ENCODE measurements at regions not wholly inside any gene's neighbourhood (a gene's known extent, or its start where the extent isn't known, plus 50 kb on each side); places are given as distances from the start of the nearest gene placed in this dataset.
"Not testable (repeated sequence)": the region's sequence is repeated elsewhere in the genome, so short reads cannot be mapped to it uniquely, and the experiment has no call there.

DNA sequence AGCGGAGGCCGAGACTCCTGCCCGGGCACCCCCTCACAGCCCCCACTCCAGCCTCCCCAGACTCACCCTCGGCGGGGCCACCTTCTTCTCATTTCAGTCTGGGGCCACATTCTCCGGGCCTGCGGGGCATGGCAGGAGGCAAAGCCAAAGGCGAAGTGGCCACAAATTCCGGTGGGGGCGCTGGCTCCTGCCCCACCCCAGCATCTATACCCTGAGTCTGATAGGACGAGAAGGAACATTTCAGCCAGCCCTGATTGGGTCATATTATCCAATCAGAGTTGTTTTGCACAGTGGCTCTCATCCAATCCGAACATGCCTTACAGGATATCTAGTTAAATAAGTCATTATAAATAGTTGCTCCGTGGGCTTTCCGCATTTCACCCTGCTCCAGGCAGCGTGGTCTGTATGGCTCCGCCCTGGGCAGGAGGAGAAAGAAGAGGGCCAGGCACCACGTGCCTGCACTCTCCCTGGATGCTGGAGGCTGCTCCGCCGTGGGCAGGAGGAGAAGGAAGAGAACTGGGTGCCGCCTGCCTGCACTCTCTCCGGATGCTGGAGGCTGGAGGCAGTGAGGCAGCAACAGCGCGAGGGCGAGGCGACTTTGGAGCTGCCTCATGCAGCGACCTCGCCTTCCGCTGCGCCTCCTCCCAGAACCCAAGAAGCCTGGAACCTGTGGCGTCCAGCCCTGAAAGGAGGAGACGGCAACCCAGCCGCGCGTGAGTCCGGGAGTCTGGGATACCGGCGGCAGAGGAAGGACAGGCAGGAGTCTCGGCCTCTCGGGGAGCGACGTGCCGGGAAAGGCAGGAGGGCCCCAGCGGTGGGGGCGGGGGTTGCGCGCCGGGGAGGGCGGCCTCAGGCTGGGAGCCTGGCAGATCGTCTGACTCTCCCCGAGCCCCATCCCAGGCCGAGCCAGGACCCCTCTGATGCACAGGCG, 162.9 kb downstream of the ZNF33B start:
- POLR2A ChIA-PET, result no interaction called here
- no peak for DNase-seq
- Mint-ChIP-seq H3K9me3 (peaks cover 4% of the 10 kb centered on the region), H3K36me3 (ENCODE audit: low read depth) (no peaks in the 10 kb centered on the region), H3K27me3 (peaks cover 28% of the 10 kb centered on the region), H3K4me3 (no peak overlapping the region), H3K27ac (no peak overlapping the region), H3K4me1 (peaks cover 6% of the 10 kb centered on the region)
- CTCF ChIA-PET, result no interaction called here

- Mint-ChIP-seq H3K27me3 (no peaks in the 10 kb centered on the region), H3K36me3 (ENCODE audit: low read depth) (no peaks in the 10 kb centered on the region), H3K9me3 (peaks cover 8% of the 10 kb centered on the region), H3K4me1 (no peaks in the 10 kb centered on the region), H3K4me3 (no peak overlapping the region), H3K27ac (no peak overlapping the region)
- DNase-seq, result no peak
- POLR2A ChIA-PET, result no interaction called here
- CTCF ChIA-PET, result no interaction called here
Measured at GRCh38 chr10:42454313-42454712, 184.1 kb downstream of the ZNF33B start.

DNA sequence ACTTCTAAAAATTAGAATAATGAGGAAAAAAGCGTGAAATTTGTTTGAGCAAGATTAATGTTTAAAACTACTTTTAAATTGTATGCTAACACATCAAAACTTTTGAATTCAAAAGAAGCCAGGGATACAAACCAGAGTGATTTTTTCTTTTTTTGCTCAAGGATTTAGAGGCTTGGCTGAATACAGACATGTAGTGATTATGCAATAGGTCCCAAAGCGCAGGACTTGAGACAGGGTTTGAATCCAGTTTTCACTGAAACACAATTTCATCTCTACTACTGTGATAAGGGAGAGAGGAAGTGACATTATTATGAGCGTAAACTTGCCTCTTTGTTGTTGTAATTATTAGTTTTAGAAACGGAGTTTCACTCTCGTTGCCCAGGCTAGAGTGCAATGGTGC, 207.3 kb downstream of the ZNF33B start:
- POLR2A ChIA-PET, result no interaction called here

DNA sequence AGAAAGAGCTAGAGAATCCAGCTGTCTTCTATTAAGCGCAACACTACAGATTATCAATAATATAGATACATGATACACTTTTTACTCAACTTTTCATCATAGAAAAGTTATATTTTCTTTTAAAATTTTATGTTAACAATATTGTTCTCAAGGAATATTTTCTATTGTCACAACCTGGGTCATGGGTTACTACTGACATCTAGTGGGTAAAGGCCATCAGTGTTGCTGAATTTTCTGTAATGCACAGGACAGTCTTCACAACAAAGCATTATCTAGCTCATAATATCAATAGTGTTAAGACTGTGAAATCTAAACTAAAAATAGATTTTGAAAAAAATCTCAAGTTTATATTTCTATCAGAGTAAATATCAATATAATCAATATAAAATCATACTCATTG, 209.8 kb downstream of the ZNF33B start:
- Mint-ChIP-seq H3K4me3 (no peak overlapping the region), H3K4me1 (no peaks in the 10 kb centered on the region), H3K27ac (no peak overlapping the region), H3K36me3 (ENCODE audit: low read depth) (no peaks in the 10 kb centered on the region), H3K9me3 (no peaks in the 10 kb centered on the region), H3K27me3 (no peaks in the 10 kb centered on the region)
- POLR2A ChIA-PET, result no interaction called here
- CTCF ChIA-PET, result no interaction called here
- no peak for DNase-seq

More for the DNA sequence above, 207.3 kb downstream of the ZNF33B start:
- Mint-ChIP-seq H3K27me3 (no peaks in the 10 kb centered on the region), H3K36me3 (ENCODE audit: low read depth) (no peaks in the 10 kb centered on the region), H3K9me3 (peaks cover 3% of the 10 kb centered on the region), H3K4me1 (no peaks in the 10 kb centered on the region), H3K27ac (no peak overlapping the region), H3K4me3 (no peak overlapping the region)
- no peak for DNase-seq
- CTCF ChIA-PET, result no interaction called here

DNA sequence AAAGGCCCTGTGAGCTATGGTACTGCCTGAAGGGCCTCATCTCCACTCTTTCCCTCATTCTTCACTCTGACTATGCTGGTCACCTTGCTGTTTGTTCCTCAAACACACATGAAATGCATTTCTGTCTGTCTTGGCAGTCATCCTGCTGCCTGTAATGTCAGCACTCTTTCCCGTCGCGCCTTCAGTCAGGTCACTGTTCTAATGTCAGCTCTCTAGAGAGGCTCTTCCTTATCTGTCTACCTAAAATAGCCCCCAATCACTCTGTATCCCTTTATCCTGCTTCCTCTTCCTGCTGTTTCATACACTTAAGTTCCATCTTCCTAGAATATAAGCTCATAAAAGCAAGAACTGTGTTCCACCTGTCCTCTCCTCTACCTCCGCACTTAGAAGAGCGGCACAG, 215.5 kb downstream of the ZNF33B start:
- H3K4me1 Mint-ChIP-seq, result no peaks in the 10 kb centered on the region
- no peaks in the 10 kb centered on the region for H3K27me3 Mint-ChIP-seq
- ChIA-PET CTCF (no interaction called here), POLR2A (no interaction called here)
- H3K36me3 Mint-ChIP-seq (ENCODE audit: low read depth), result no peaks in the 10 kb centered on the region
- H3K4me3 Mint-ChIP-seq, result no peak overlapping the region
- H3K27ac Mint-ChIP-seq, result no peak overlapping the region
- H3K9me3 Mint-ChIP-seq, result no peaks in the 10 kb centered on the region
- DNase-seq, result no peak

- Mint-ChIP-seq H3K27me3 (no peaks in the 10 kb centered on the region), H3K9me3 (no peaks in the 10 kb centered on the region), H3K4me3 (no peak overlapping the region), H3K36me3 (ENCODE audit: low read depth) (no peaks in the 10 kb centered on the region), H3K4me1 (no peaks in the 10 kb centered on the region), H3K27ac (no peak overlapping the region)
- CTCF ChIA-PET, result no interaction called here
- no peak for DNase-seq
- POLR2A ChIA-PET, result interaction anchor here (0.6 kb wide), 1 partner anchor 22 kb away, joined by 3 read pairs; no protein-coding TSS in a partner anchor
Measured at GRCh38 chr10:42421812-42422211, 216.6 kb downstream of the ZNF33B start.

GRCh38 chr10:42419789-42420188, 218.6 kb downstream of the ZNF33B start:
- no peaks in the 10 kb centered on the region for H3K9me3 Mint-ChIP-seq
- CTCF ChIA-PET, result no interaction called here
- no peaks in the 10 kb centered on the region for H3K36me3 Mint-ChIP-seq (ENCODE audit: low read depth)

DNA sequence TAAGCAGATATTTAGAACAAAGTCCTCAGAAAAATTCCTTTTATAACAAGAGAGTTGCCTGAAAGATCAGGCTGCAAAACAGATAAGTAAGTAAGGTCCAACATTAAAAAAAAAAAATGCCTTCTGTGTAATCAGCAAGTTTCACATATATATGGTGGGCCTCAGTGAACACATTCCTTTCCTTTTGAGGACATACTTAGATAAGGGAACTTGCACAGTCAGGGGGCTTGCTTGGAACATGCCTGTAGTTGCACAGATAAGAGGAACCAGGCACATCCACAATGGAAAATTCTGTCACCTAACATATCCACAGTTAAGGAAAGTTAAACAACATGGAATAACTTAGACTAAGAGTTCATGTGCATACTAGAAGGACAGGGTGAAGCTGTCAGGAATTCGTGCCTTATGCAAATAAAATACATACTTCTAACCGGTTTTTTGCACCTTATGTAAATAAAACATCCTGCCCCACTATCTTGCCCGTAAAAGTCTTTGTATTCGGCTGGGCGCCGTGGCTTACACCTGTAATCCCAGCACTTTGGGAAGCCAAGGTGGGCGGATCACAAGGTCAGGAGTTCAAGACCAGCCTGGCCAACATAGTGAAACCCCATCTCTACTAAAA, 257.3 kb downstream of the ZNF33B start:
- Mint-ChIP-seq H3K27me3 (no peaks in the 10 kb centered on the region), H3K9me3 (peaks cover 21% of the 10 kb centered on the region), H3K4me1 (no peaks in the 10 kb centered on the region), H3K4me3 (no peak overlapping the region), H3K36me3 (ENCODE audit: low read depth) (no peaks in the 10 kb centered on the region), H3K27ac (no peak overlapping the region)
- ChIA-PET CTCF (no interaction called here), POLR2A (no interaction called here)
- no peak for DNase-seq

More at GRCh38 chr10:42419789-42420188, 218.6 kb downstream of the ZNF33B start:
- DNase-seq, result no peak
- no peaks in the 10 kb centered on the region for H3K4me1 Mint-ChIP-seq
- H3K27me3 Mint-ChIP-seq, result no peaks in the 10 kb centered on the region
- POLR2A ChIA-PET, result no interaction called here
- no peak overlapping the region for H3K4me3 Mint-ChIP-seq
- no peak overlapping the region for H3K27ac Mint-ChIP-seq

DNA sequence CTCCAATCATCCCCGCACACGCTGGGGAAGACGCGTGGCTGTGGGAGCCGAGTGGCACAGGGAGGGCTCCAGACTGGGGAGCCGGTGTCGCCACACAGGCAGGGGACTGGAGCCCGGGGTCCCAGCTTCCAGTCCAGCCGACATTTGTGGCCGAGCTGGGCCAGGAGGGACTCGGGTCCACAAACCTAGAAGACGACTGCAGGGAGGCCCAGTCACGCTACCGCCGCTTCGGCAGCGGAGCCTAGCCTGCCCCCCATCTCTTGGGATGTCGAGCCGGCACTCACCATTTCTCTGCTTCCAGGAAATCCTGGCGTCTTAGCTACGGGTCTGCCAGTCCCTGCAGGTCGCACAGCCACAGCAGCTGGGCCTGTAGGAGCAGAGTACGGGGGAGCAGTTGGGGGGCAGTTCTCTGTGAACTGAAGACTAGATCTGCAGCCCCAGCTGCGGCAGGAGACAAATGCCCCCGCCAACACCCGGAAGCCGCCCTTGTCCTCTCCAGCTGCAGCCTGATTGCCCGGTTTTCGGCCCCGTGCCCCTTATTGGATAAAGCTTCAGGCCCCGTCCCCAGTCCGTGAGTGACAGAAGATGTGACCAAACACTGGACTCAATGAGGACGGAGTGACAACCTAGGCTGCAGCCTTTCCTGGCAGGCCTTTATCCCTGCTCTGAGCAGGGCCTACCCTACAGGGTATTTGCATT, 270.7 kb downstream of the ZNF33B start:
- no peaks in the 10 kb centered on the region for H3K4me1 Mint-ChIP-seq
- no peaks in the 10 kb centered on the region for H3K27me3 Mint-ChIP-seq
- DNase-seq, result peak; percentile 10
- peaks cover 23% of the 10 kb centered on the region for H3K9me3 Mint-ChIP-seq
- H3K4me3 Mint-ChIP-seq, result peak overlapping the region; percentile 22
- ChIA-PET CTCF (no interaction called here), POLR2A (no interaction called here)
- no peaks in the 10 kb centered on the region for H3K36me3 Mint-ChIP-seq (ENCODE audit: low read depth)
- no peak overlapping the region for H3K27ac Mint-ChIP-seq

DNA sequence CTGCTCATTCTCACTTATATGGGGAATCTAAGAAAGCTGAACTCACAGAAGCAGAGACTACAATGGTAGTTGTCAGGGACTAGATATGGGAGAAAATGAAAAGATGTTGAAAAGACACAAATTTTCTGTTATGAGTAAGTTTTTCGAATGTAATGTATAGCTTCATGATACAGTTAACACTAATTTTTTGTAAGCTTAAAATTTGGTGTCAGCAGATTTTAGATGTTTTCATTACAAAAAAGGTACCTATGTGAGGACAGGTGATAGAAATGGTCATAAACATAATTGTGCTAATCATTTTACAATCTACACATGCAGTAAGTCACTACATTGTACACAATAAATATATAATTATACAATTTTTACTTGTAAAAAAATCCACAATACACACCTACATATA, 286.6 kb downstream of the ZNF33B start:
- no peaks in the 10 kb centered on the region for H3K27me3 Mint-ChIP-seq
- POLR2A ChIA-PET, result no interaction called here

GRCh38 chr10:42336593-42337337, 301.6 kb downstream of the ZNF33B start:
- H3K36me3 Mint-ChIP-seq (ENCODE audit: low read depth); H3K4me1 Mint-ChIP-seq; H3K27ac Mint-ChIP-seq; H3K4me3 Mint-ChIP-seq; CTCF ChIA-PET; H3K27me3 Mint-ChIP-seq; POLR2A ChIA-PET; DNase-seq: not testable (repeated sequence)
- H3K9me3 Mint-ChIP-seq, result peaks cover 50% of the 10 kb centered on the region

More for the DNA sequence above, 286.6 kb downstream of the ZNF33B start:
- CTCF ChIA-PET, result no interaction called here
- peaks cover 21% of the 10 kb centered on the region for H3K9me3 Mint-ChIP-seq
- H3K4me3 Mint-ChIP-seq, result no peak overlapping the region
- DNase-seq, result no peak
- H3K36me3 Mint-ChIP-seq (ENCODE audit: low read depth), result no peaks in the 10 kb centered on the region
- no peaks in the 10 kb centered on the region for H3K4me1 Mint-ChIP-seq
- H3K27ac Mint-ChIP-seq, result no peak overlapping the region

- H3K36me3 Mint-ChIP-seq (ENCODE audit: low read depth); CTCF ChIA-PET; H3K27ac Mint-ChIP-seq; H3K4me3 Mint-ChIP-seq; H3K4me1 Mint-ChIP-seq; DNase-seq; H3K27me3 Mint-ChIP-seq; POLR2A ChIA-PET: not testable (repeated sequence)
- peaks cover 53% of the 10 kb centered on the region for H3K9me3 Mint-ChIP-seq
Measured at GRCh38 chr10:42335653-42336296, 302.6 kb downstream of the ZNF33B start.

All from activated CD4-positive, alpha-beta T cell treated with anti-CD3 and anti-CD28 coated beads, Interleukin-2, amount 10 ng/mL, durations not matched to agents 7 days and 5 days (primary cell).